IMR-90 (cell line): ENCODE measurements at regions not wholly inside any gene's neighbourhood (a gene's known extent, or its start where the extent isn't known, plus 50 kb on each side); places are given as distances from the start of the nearest gene placed in this dataset.

Experiments
- BHLHE40 ChIP-seq: fragments of 150-350 bp; IDR thresholded peaks from 2 replicates; pipeline ENCODE4 v1.6.1; 2016; ENCODE audit warnings: mild to moderate bottlenecking, low read depth, low read length
- CEBPB ChIP-seq: IDR thresholded peaks from 2 replicates; pipeline ENCODE4 v1.6.1; 2012; ENCODE audit warnings: low read depth, low read length, improper control_type of control experiment
- CHD1 ChIP-seq: IDR thresholded peaks from 2 replicates; pipeline ENCODE4 v1.6.1; 2012; ENCODE audit warnings: low read depth, low read length, improper control_type of control experiment
- MXI1 ChIP-seq: IDR thresholded peaks from 2 replicates; pipeline ENCODE4 v1.6.1; 2012; ENCODE audit warnings: low read depth, mild to moderate bottlenecking, low read length, moderate library complexity, borderline replicate concordance
- POLR2A ChIP-seq: IDR thresholded peaks from 2 replicates; pipeline ENCODE4 v1.6.1; 2012; ENCODE audit warnings: mild to moderate bottlenecking, low read depth, low read length
- RAD21 ChIP-seq: IDR thresholded peaks from 2 replicates; pipeline ENCODE4 v1.6.1; 2012; ENCODE audit warnings: low read length, improper control_type of control experiment
- RCOR1 ChIP-seq: IDR thresholded peaks from 2 replicates; pipeline ENCODE4 v1.6.1; 2012; ENCODE audit warnings: mild to moderate bottlenecking, low read length, improper control_type of control experiment; ENCODE audit not compliant: insufficient replicate concordance
- SMC3 ChIP-seq: fragments of 150-350 bp; IDR thresholded peaks from 2 replicates; pipeline ENCODE4 v1.6.1; 2016; ENCODE audit warnings: low read depth, mild to moderate bottlenecking, antibody characterized with exemption, low read length, moderate library complexity
- TF ChIP-seq, protein P1 (sequence below): conservative IDR thresholded peaks from 2 replicates; pipeline ENCODE4 v1.5.1; 2012; ENCODE audit warnings: mild to moderate bottlenecking, low read depth, low read length, improper control_type of control experiment
- TF ChIP-seq, protein P2 (sequence below): fragments of 150-350 bp; IDR thresholded peaks from 2 replicates; pipeline ENCODE4 v1.6.1; 2016; ENCODE audit warnings: low read depth, mild to moderate bottlenecking, low read length, moderate library complexity, borderline replicate concordance
- TF ChIP-seq, protein P3 (sequence below): fragments of 150-350 bp; IDR thresholded peaks from 2 replicates; pipeline ENCODE4 v1.6.1; 2017; ENCODE audit warnings: mild to moderate bottlenecking, antibody characterized with exemption, low read length, low read depth

DNA sequence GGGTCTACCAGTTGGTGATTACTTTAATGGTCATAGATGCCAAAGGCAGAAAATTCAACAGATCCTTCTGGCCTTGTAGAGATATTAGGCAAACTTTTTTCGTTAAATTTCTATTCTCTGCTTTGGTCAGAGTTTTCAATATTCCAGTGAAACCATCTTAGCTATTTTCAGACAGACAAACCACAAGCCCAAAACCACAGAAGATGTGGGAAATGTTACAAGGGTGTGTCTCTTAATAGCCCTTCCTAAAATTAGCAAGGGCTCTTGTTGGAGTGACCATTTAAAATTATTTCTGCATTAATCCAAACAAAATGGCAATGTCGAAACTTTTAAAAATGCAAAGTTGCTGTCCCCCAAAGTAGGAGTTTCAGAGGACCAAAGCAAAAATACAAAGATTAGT is 102.8 kb downstream of the ARRDC4 start:
- TF ChIP-seq, protein P1, sequence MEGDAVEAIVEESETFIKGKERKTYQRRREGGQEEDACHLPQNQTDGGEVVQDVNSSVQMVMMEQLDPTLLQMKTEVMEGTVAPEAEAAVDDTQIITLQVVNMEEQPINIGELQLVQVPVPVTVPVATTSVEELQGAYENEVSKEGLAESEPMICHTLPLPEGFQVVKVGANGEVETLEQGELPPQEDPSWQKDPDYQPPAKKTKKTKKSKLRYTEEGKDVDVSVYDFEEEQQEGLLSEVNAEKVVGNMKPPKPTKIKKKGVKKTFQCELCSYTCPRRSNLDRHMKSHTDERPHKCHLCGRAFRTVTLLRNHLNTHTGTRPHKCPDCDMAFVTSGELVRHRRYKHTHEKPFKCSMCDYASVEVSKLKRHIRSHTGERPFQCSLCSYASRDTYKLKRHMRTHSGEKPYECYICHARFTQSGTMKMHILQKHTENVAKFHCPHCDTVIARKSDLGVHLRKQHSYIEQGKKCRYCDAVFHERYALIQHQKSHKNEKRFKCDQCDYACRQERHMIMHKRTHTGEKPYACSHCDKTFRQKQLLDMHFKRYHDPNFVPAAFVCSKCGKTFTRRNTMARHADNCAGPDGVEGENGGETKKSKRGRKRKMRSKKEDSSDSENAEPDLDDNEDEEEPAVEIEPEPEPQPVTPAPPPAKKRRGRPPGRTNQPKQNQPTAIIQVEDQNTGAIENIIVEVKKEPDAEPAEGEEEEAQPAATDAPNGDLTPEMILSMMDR, result no peak
- TF ChIP-seq, protein P2, sequence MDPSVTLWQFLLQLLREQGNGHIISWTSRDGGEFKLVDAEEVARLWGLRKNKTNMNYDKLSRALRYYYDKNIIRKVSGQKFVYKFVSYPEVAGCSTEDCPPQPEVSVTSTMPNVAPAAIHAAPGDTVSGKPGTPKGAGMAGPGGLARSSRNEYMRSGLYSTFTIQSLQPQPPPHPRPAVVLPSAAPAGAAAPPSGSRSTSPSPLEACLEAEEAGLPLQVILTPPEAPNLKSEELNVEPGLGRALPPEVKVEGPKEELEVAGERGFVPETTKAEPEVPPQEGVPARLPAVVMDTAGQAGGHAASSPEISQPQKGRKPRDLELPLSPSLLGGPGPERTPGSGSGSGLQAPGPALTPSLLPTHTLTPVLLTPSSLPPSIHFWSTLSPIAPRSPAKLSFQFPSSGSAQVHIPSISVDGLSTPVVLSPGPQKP, result no peak
- TF ChIP-seq SMC3, result no peak
- no peak for TF ChIP-seq POLR2A
- no peak for TF ChIP-seq RAD21
- TF ChIP-seq MXI1, result no peak
- TF ChIP-seq CHD1, result no peak
- TF ChIP-seq, protein P3, sequence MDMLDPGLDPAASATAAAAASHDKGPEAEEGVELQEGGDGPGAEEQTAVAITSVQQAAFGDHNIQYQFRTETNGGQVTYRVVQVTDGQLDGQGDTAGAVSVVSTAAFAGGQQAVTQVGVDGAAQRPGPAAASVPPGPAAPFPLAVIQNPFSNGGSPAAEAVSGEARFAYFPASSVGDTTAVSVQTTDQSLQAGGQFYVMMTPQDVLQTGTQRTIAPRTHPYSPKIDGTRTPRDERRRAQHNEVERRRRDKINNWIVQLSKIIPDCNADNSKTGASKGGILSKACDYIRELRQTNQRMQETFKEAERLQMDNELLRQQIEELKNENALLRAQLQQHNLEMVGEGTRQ, result no peak
- no peak for TF ChIP-seq BHLHE40
- TF ChIP-seq CEBPB, result no peak
- TF ChIP-seq RCOR1, result no peak
